BLaER1 treated with 17β-estradiol and CSF1 and Interleukin-3, amounts not matched to agents 10 nM and 100 nM (cell line): ENCODE measurements at regions not wholly inside any gene's neighbourhood (a gene's known extent, or its start where the extent isn't known, plus 50 kb on each side); places are given as distances from the start of the nearest gene placed in this dataset.
A peak's percentile ranks its signal among the peaks of the same experiment; 100 is the strongest.

Experiments
- H3K27ac ChIP-seq, 11 experiments: shearing (Covaris generic); formaldehyde crosslinking; 2 replicates each; pipeline ENCODE4 v1.8.1; 2022
- H3K27me3 ChIP-seq, 11 experiments: shearing (Covaris generic); formaldehyde crosslinking; 2 replicates each; pipeline ENCODE4 v1.8.1; 2022
- H3K36me3 ChIP-seq, 11 experiments: shearing (Covaris generic); formaldehyde crosslinking; 2 replicates each; pipeline ENCODE4 v1.8.1; 2022
- H3K4me1 ChIP-seq, 10 experiments: shearing (Covaris generic); formaldehyde crosslinking; 2 replicates each; pipeline ENCODE4 v1.8.1; 2022
- H3K4me2 ChIP-seq, 11 experiments: shearing (Covaris generic); formaldehyde crosslinking; 2 replicates each; pipeline ENCODE4 v1.8.1; 2022
- H3K4me3 ChIP-seq, 10 experiments: shearing (Covaris generic); formaldehyde crosslinking; 2 replicates each; pipeline ENCODE4 v1.8.1; 2022
- H3K9ac ChIP-seq, 11 experiments: shearing (Covaris generic); formaldehyde crosslinking; 2 replicates each; pipeline ENCODE4 v1.8.1; 2022
- H3K9me3 ChIP-seq, 11 experiments: shearing (Covaris generic); formaldehyde crosslinking; replicated peaks in 1 of 11; 2 replicates each; pipeline ENCODE4 v1.8.1; 2022
- H4K20me1 ChIP-seq, 11 experiments: shearing (Covaris generic); formaldehyde crosslinking; 2 replicates each; pipeline ENCODE4 v1.8.1; 2022
- Cebpa-rat ChIP-seq, 11 experiments: shearing (Covaris generic); IDR thresholded peaks; 2 replicates each; pipeline ENCODE4 v1.8.1; 2022

DNA sequence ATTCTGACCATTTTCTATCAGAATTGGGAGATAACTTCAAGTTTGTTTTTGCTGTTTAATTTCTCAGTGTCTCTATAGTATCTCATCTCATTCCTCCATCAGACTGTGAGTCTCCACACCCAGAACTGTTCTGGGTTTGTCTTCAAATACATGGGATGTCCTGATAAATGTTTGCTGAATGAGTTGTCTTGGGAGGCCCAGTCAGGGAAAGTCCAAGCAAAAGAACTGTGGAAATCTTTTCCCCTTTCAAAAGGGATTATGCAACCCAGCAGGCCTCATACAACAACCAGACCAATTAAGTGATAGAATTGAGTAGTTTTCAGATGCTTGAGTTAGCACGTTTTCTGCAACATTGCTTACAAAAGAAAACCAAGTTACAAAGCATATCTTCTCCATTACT lies 324.4 kb downstream of the BRINP1 start:
- no peaks in the 10 kb centered on the region for H4K20me1 ChIP-seq
- H3K9me3 ChIP-seq, result no peaks in the 10 kb centered on the region
- H3K4me2 ChIP-seq, result no peak overlapping the region
- no peak overlapping the region for H3K27ac ChIP-seq
- no peaks in the 10 kb centered on the region for H3K4me1 ChIP-seq
- no peak for TF ChIP-seq Cebpa-rat (IDR thresholded peaks at IDR 0.05)
- H3K4me3 ChIP-seq, result no peak overlapping the region
- no peaks in the 10 kb centered on the region for H3K36me3 ChIP-seq
- no peaks in the 10 kb centered on the region for H3K27me3 ChIP-seq
- no peak overlapping the region for H3K9ac ChIP-seq

DNA sequence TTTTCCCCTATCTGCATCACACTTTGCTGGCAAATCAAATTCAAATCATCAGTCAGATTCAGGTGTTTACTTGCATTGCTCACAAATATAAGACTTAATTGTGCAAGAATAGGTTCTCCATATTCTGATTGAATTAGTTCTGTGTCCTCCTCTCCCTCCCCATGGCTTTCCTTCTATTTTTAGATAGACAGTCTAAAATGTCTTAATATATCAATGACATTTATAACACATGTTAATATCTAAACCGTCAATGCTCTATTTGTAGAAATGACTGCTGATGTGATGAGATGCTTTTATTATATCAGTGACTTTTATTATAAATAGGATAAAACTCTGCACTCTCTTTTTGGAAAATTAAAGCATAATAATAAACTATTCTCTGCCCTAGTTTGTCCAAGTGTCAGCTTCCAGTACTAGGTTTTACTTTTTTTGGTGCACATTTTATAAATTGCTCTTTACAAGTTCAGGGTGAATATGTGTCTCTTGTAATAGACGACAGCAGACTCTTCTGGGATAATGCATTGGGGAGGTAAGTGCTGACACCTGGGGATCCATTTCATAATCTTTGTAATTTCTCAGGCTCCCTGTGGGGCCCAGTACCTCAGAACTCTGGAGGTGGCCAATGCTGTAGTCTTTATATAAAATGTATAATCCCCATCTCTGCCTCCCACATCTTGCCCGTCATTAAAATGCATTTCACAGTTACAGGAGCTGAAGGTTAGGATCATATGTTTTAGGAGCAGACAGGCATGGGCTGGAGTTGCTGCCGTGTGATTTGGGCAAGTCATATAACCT lies 321.5 kb downstream of the BRINP1 start:
- Histone ChIP-seq H3K9ac (no peak overlapping the region), H3K9me3 (no peaks in the 10 kb centered on the region), H3K4me2 (no peak overlapping the region), H3K36me3 (no peaks in the 10 kb centered on the region), H3K4me3 (no peak overlapping the region), H4K20me1 (no peaks in the 10 kb centered on the region), H3K27ac (no peak overlapping the region), H3K4me1 (peaks cover 0 to 2% (median 0%) of the 10 kb centered on the region in 10 experiments; a peak in 2 of 20 replicates), H3K27me3 (no peaks in the 10 kb centered on the region)
- TF ChIP-seq Cebpa-rat (IDR thresholded peaks at IDR 0.05), result no peak

DNA sequence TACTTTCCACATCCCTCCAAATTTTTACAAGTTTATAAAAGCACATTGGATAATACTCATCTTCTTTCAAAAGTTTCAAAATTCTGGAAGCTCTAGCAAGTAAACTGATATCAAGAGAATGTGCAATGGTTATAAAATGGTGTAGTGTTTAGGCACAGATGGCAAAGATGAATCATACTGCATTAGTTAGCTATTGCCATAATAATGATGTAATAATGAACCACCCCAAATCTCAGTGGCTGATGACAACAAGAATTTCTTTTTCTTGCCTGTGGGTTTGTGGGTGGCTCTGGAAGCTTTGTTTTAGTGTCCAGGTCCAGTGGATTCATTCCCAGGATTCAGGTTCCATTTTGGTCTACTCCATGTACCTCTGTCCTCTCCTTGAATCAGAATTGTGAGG lies 319.0 kb downstream of the BRINP1 start:
- peaks cover 0 to 14% (median 0%) of the 10 kb centered on the region in 10 experiments; a peak in 2 of 20 replicates for H3K4me1 ChIP-seq
- H3K36me3 ChIP-seq, result no peaks in the 10 kb centered on the region
- TF ChIP-seq Cebpa-rat (IDR thresholded peaks at IDR 0.05), result no peak
- no peaks in the 10 kb centered on the region for H3K9me3 ChIP-seq
- H3K4me3 ChIP-seq, result no peak overlapping the region
- no peaks in the 10 kb centered on the region for H3K27me3 ChIP-seq
- no peak overlapping the region for H3K27ac ChIP-seq
- no peak overlapping the region for H3K9ac ChIP-seq
- no peak overlapping the region for H3K4me2 ChIP-seq
- no peaks in the 10 kb centered on the region for H4K20me1 ChIP-seq

DNA sequence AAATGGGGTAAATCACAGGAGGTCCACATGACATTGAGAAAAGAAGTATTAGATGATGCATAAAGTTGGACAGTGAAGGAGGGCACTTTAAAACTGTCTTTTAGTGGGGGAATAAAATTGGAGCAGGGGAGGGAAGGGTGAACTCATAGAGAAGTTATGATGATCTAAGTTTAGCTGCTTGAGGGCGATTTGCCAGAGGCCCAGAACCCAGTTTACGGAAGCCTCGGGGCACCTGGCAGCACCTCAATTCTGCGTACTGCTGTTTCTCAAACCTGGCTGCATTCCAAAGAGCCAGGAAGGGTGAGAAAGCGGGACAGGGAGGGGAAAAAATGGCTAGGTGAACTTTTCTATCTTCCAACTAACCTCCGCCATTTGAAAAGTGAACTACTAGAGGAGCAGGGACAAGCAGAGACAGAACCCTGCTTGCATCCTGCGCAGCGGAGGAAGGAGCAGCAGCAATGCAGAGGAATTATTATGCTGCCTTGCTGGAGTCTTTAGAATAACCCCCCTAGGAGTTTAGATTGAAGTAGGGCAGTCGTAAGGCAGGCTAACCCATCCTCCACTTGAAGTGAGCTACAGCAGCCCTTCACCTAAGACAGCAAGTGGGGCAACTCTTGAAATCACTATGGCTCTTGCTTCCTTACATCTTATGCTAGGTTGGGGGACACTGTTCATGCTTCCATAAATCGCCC lies 316.8 kb downstream of the BRINP1 start:
- Histone ChIP-seq H4K20me1 (no peaks in the 10 kb centered on the region), H3K4me2 (peak overlapping the region in 2 of 11 experiments; percentile 30 to 58; a peak in 3 of 22 replicates), H3K27ac (no peak overlapping the region), H3K4me1 (peaks cover 0 to 14% (median 0%) of the 10 kb centered on the region in 10 experiments; a peak in 2 of 20 replicates), H3K9me3 (no peaks in the 10 kb centered on the region), H3K36me3 (no peaks in the 10 kb centered on the region), H3K4me3 (no peak overlapping the region), H3K9ac (no peak overlapping the region), H3K27me3 (no peaks in the 10 kb centered on the region)
- no peak for TF ChIP-seq Cebpa-rat (IDR thresholded peaks at IDR 0.05)

DNA sequence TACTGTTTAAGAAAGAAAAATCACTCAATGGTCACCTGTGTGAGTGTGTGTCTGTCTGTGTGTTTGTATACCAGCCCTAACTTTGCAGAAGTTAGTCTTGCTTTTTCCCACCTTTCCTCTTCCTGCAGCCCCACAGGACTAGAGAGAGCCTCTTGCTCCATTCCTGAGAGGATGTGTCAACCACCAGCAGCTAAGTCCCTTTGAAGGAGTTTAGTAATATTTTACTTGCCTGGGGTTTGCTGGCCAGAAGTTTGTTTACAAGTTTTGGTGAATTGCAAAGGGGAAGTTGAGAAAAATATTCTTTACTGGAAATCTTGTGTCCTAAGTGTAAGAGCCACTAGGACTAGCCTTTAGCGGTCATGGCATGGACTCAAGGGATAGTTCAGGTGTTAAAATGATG lies 316.2 kb downstream of the BRINP1 start:
- no peaks in the 10 kb centered on the region for H3K27me3 ChIP-seq
- H3K9me3 ChIP-seq, result no peaks in the 10 kb centered on the region
- H4K20me1 ChIP-seq, result no peaks in the 10 kb centered on the region
- no peak overlapping the region for H3K4me3 ChIP-seq
- H3K27ac ChIP-seq, result peak overlapping the region in 1 of 11 experiments; percentile 6; a peak in 1 of 22 replicates
- H3K9ac ChIP-seq, result no peak overlapping the region
- no peak for TF ChIP-seq Cebpa-rat (IDR thresholded peaks at IDR 0.05)
- peak overlapping the region in 2 of 11 experiments; percentile 30 to 58; a peak in 3 of 22 replicates for H3K4me2 ChIP-seq
- peaks cover 0 to 14% (median 0%) of the 10 kb centered on the region in 10 experiments; a peak in 2 of 20 replicates for H3K4me1 ChIP-seq
- no peaks in the 10 kb centered on the region for H3K36me3 ChIP-seq

DNA sequence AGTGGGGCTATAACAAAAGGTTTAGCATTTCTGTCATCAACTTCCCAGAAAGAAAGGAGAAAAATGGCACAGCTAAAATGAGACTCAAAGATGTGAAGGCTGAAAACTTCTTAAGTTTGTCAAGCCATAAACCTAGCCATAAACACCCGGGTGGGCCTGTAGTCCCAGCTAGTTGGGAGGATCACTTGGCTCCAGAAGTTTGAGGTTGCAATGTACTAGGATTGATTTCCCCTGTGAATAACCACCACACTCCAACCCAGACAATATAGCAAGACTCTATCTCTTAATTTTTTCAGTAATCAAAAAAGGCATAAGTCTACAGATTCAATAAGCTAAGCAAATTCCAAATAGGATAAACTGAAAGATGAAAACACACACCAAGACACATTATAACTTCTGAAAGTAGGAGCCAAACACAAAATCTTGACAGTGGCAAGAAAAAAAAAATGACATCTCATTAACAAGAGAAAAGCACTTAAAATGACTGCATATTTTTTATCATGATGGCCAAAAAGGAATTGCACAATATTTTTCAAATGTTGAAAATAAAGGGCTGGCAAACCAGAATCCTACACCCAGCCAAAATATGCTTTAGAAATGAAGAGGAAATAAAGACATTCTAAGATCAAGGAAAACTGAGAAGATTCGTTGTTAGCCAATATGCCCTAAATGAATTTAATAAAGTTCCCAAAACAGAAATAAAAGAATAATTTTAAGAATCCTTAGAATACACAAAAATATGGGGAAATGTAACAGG lies 308.4 kb downstream of the BRINP1 start:
- Histone ChIP-seq H3K9ac (no peak overlapping the region), H3K4me1 (no peaks in the 10 kb centered on the region), H4K20me1 (no peaks in the 10 kb centered on the region), H3K27me3 (no peaks in the 10 kb centered on the region), H3K9me3 (no peaks in the 10 kb centered on the region), H3K27ac (no peak overlapping the region), H3K4me3 (no peak overlapping the region), H3K36me3 (no peaks in the 10 kb centered on the region), H3K4me2 (no peak overlapping the region)
- no peak for TF ChIP-seq Cebpa-rat (IDR thresholded peaks at IDR 0.05)

DNA sequence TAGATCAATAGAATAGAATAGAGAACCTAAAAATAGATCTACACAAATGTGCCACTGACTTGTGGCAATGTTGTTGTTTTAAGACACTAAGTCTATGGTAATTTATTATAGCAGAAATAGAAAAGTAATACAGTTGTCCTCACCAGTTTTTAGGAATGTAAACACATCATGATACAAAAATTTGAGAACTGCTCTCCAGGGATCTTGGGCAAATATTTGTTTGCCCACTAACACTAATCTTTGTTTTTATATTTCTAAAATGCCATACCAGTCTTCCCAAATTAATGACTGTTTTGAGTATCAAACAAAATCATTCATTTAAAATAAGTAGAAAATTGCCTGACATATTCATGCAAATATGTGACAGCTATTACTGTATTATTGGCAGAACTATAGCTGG lies 297.6 kb downstream of the BRINP1 start:
- TF ChIP-seq Cebpa-rat (IDR thresholded peaks at IDR 0.05), result no peak
- H3K4me3 ChIP-seq, result no peak overlapping the region
- peaks cover 0 to 7% (median 6%) of the 10 kb centered on the region in 10 experiments; a peak in 14 of 20 replicates for H3K4me1 ChIP-seq
- H3K27ac ChIP-seq, result no peak overlapping the region
- H3K9ac ChIP-seq, result no peak overlapping the region
- no peaks in the 10 kb centered on the region; a peak in 1 of 22 replicates for H3K9me3 ChIP-seq
- no peak overlapping the region for H3K4me2 ChIP-seq
- no peaks in the 10 kb centered on the region for H3K27me3 ChIP-seq
- no peaks in the 10 kb centered on the region for H4K20me1 ChIP-seq
- no peaks in the 10 kb centered on the region for H3K36me3 ChIP-seq

DNA sequence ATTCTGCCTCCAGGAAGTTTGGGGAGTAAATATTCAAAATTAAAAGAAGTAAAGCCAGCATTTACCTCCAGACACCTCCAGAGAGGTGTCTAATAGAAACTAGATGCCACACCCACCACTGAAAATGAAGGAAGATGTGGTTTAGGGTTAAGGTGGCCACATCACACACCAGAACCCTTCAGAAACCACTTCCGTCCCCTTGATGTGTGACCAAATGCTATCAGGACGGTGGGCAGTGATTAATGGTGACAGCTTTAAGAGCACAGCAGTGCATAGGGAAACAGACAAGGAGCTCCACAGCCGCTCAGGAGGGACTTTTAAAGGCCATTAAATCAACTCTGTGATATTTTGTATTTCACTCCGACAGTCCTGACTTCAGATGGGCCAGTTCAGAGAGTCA lies 295.2 kb downstream of the BRINP1 start:
- Histone ChIP-seq H3K4me3 (no peak overlapping the region), H3K27ac (no peak overlapping the region), H4K20me1 (no peaks in the 10 kb centered on the region), H3K4me2 (peak overlapping the region in 8 of 11 experiments; percentile 5 to 42 (median 26); a peak in 12 of 22 replicates), H3K27me3 (no peaks in the 10 kb centered on the region), H3K4me1 (peaks cover 0 to 7% (median 6%) of the 10 kb centered on the region in 10 experiments; a peak in 14 of 20 replicates), H3K36me3 (no peaks in the 10 kb centered on the region), H3K9ac (no peak overlapping the region), H3K9me3 (no peaks in the 10 kb centered on the region; a peak in 1 of 22 replicates)
- no peak for TF ChIP-seq Cebpa-rat (IDR thresholded peaks at IDR 0.05)

DNA sequence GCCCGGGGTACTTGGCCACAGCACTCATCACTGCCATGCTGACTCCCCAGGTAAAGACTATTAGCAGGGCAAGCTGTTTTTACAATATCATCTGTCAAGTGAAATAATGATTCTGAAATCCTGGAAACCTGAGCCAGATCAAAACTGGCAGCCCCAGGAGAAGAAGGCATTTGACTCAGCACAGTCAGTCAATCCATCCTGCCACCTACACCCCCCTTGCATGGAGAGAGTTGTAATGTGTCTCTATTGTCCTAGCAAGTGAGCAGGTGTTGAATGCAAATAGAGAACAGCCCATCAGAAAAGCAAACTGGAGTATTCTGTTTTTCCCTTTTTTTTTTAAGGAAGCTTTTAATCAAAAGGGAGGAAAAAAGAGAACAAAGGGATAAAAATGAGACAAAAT lies 291.2 kb downstream of the BRINP1 start:
- Histone ChIP-seq H3K9ac (no peak overlapping the region), H3K9me3 (no peaks in the 10 kb centered on the region)
- TF ChIP-seq Cebpa-rat (IDR thresholded peaks at IDR 0.05), result no peak

More for the DNA sequence above, 291.2 kb downstream of the BRINP1 start:
- H3K4me3 ChIP-seq, result no peak overlapping the region
- H3K36me3 ChIP-seq, result no peaks in the 10 kb centered on the region
- H3K27ac ChIP-seq, result no peak overlapping the region
- no peak overlapping the region for H3K4me2 ChIP-seq
- H4K20me1 ChIP-seq, result no peaks in the 10 kb centered on the region
- no peaks in the 10 kb centered on the region for H3K27me3 ChIP-seq
- peaks cover 0 to 7% (median 6%) of the 10 kb centered on the region in 10 experiments; a peak in 14 of 20 replicates for H3K4me1 ChIP-seq
